GM12891 (cell line): ENCODE measurements at regions not wholly inside any gene's neighbourhood (a gene's known extent, or its start where the extent isn't known, plus 50 kb on each side); places are given as distances from the start of the nearest gene placed in this dataset.

Source experiments
- DNase-seq: peaks from one replicate; pipeline ENCODE4 v3.0.0; 2011; ENCODE audit warnings: low spot score; ENCODE audit not compliant: insufficient read length
- FAIRE-seq: peaks from 2 replicates; lab custom pipeline; 2011; peaks lifted over from hg19 to GRCh38; lab: Jason Lieb, UNC
- PAX5 ChIP-seq: IDR thresholded peaks from 2 replicates; pipeline ENCODE4 v1.6.1; 2011; ENCODE audit warnings: low read length, moderate library complexity, mild to moderate bottlenecking; ENCODE audit not compliant: insufficient read depth, severe bottlenecking
- POLR2A ChIP-seq: IDR thresholded peaks from 2 replicates; pipeline ENCODE4 v1.6.1; 2011; ENCODE audit warnings: low read depth, low read length, control low read depth
- POLR2AphosphoS5 ChIP-seq: IDR thresholded peaks from 2 replicates; pipeline ENCODE4 v1.6.1; 2011; ENCODE audit warnings: low read depth, low read length, control low read depth
- POU2F2 ChIP-seq: IDR thresholded peaks from 2 replicates; pipeline ENCODE4 v1.6.1; 2011; ENCODE audit warnings: low read depth, mild to moderate bottlenecking, control low read depth, low read length, moderate library complexity
- SPI1 ChIP-seq: IDR thresholded peaks from 2 replicates; pipeline ENCODE4 v1.6.1; 2011; ENCODE audit warnings: low read depth, low read length, control low read depth
- TAF1 ChIP-seq: IDR thresholded peaks from 2 replicates; pipeline ENCODE4 v1.6.1; 2011; ENCODE audit warnings: low read depth, low read length, control low read depth

GRCh38 chr2:207320381-207321159 is 154.8 kb upstream of the KLF7 start:
- TF ChIP-seq POLR2AphosphoS5 (no peak), POU2F2 (no peak)
- no peak for FAIRE-seq

GRCh38 chr2:207321514-207321913 is 155.8 kb upstream of the KLF7 start:
- DNase-seq (no peak), FAIRE-seq (peak; percentile 16)
- TF ChIP-seq PAX5, result no peak
- peak; percentile 53; the same call in 1 of the 2 replicates for TF ChIP-seq SPI1

More at GRCh38 chr2:207320381-207321159, 154.8 kb upstream of the KLF7 start:
- DNase-seq, result no peak

- no peak for TF ChIP-seq POLR2AphosphoS5
- no peak for TF ChIP-seq POLR2A
- no peak for TF ChIP-seq PAX5
- TF ChIP-seq SPI1, result no peak
- TF ChIP-seq TAF1, result no peak
- TF ChIP-seq POU2F2, result no peak
- no peak for DNase-seq
- FAIRE-seq, result no peak
Observed at GRCh38 chr2:207324001-207324400, 158.3 kb upstream of the KLF7 start.

DNA sequence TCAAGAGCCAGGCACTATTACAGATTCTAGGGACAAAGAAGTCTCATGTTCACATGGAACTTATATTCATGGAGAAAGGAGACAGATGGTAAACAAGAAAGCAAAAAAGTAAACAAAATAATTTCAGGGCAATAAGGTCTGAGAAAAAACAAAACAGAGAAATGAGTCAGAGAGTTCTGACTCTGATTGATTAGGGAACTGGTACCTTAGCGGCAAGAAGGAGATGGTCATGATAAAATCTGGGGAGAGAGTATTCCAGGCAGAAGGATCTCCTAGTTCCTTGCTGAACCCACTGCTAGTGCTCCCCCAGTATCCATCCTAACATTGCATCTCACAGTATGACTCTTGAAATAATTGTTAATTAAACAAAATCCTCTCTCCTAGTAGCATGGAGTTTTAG is 161.8 kb upstream of the KLF7 start:
- TF ChIP-seq POLR2AphosphoS5 (no peak), SPI1 (peak; percentile 90), PAX5 (no peak)
- DNase-seq (no peak), FAIRE-seq (no peak)

DNA sequence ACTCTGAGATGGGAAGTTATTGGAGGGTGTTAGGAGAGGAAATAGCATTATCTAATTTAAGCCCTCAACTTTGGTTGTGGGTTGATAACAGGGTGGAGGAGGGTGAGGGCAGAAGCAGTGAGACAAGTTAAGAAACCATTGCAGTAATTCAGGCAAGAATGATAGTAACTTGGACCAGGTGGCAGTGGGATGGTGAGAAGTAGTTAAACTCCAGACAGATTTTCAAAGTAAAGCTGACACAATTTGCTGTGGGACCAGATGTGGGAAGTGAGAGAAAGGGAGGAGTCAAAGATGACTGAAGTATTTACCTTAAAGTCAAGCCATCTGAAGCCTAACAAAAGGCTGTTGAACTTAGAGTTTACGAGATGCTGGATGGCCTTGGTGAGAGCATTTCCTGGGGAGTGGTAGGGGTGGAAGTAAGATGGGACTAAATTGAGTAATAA is 163.2 kb upstream of the KLF7 start:
- TF ChIP-seq TAF1 (no peak), SPI1 (peak; percentile 86)
- no peak for DNase-seq
- FAIRE-seq, result peak; percentile 85

GRCh38 chr2:207330912-207331311 is 165.2 kb upstream of the KLF7 start:
- DNase-seq (no peak), FAIRE-seq (peak; percentile 90)
- TF ChIP-seq TAF1 (peak; percentile 65; the same call in 1 of the 2 replicates), PAX5 (no peak), POU2F2 (peak; percentile 77; the same call in 1 of the 2 replicates), POLR2A (peak; percentile 60; the same call in 1 of the 2 replicates), POLR2AphosphoS5 (peak; percentile 77), SPI1 (no peak)

DNA sequence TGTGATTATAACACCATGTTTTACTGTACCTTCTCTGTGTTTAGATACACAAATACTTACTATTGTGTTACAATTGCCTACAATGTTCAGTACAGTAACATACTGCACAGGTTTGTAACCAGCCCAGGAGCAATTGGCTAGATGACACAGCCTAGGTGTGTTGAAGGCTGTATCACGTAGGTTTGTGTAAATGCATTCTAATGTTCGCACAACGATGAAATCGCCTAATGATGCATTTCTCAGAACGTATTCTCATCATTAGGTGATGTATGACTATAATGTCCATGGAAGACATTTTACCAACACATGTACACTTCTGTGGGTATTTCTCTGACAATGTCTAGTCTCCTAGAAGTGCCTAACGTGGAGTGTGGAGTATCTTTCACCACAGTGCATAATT is 165.9 kb upstream of the KLF7 start:
- TF ChIP-seq POU2F2 (no peak), POLR2AphosphoS5 (no peak), TAF1 (no peak), PAX5 (no peak), SPI1 (no peak), POLR2A (no peak)
- FAIRE-seq, result peak; percentile 86
- DNase-seq, result no peak

DNA sequence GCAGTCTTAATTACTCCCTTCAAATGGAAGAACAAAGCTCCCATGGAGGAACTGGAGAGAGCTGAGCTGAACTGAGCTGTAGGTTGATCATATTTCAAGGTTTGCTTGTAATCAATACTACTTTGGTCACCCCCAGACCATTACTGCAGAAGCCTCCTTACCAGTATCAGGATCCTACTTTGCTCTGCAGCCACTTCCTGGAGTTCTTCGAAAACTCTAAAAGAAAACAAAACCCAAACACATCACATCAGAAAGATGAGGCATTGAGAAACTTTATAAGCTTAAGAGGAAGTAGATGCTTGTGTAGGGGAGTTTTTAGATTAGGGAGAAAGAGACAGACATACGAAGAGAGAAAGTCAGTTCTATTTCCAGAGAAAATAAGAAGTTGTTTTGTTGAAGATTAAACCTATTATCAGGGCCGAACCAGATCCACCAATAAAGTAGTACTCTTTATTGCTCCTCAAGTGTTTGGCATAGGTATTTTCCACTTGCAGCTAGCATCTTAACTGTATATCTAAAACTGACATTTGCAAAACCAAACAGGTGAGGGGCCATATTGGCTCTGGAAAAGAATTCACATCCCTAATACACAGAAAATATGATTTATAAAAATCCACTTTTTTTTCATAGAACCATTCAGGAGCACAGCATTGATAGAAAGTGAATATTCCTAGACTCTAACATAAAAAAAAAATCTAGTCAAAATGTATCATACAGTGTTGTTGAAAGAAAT is 166.9 kb upstream of the KLF7 start:
- FAIRE-seq, result peak; percentile 28
- DNase-seq, result no peak
- TF ChIP-seq PAX5 (no peak), POLR2AphosphoS5 (no peak), POLR2A (peak; percentile 46; the same call in 1 of the 2 replicates), POU2F2 (no peak), SPI1 (no peak; the same call in 1 of the 2 replicates), TAF1 (no peak)

- FAIRE-seq (no peak), DNase-seq (no peak)
- no peak for TF ChIP-seq POLR2A
- no peak for TF ChIP-seq POU2F2
- no peak for TF ChIP-seq POLR2AphosphoS5
- TF ChIP-seq SPI1, result no peak
Observed at GRCh38 chr2:207333599-207334300, 168.0 kb upstream of the KLF7 start.

GRCh38 chr2:207334301-207334623 is 168.5 kb upstream of the KLF7 start:
- TF ChIP-seq TAF1 (no peak), POLR2A (no peak), PAX5 (no peak), POU2F2 (no peak), POLR2AphosphoS5 (no peak)
- FAIRE-seq (no peak), DNase-seq (no peak)
